GM12878 (cell line): ENCODE measurements at regions not wholly inside any gene's neighbourhood (a gene's known extent, or its start where the extent isn't known, plus 50 kb on each side); places are given as distances from the start of the nearest gene placed in this dataset.

Experiments
- ATF3 ChIP-seq: IDR thresholded peaks from 2 replicates; pipeline ENCODE4 v1.6.1; 2011; ENCODE audit warnings: low read depth, mild to moderate bottlenecking, low read length, moderate library complexity, borderline replicate concordance; ENCODE audit errors: extremely low read depth
- BHLHE40 ChIP-seq, 2 experiments: fragments of 450-650 bp in 1 of 2; IDR thresholded peaks; 2 replicates each; pipeline ENCODE4 v1.6.1; 2011 to 2017; ENCODE audit warnings: low read depth in 2 of 2, borderline replicate concordance in 1 of 2, improper control_type of control experiment in 1 of 2, low read length in 1 of 2, mild to moderate bottlenecking in 1 of 2
- CEBPB ChIP-seq, 2 experiments: fragments of 150-350 bp in 1 of 2; IDR thresholded peaks; 2 replicates each; pipeline ENCODE4 v1.6.1; 2012 to 2014; ENCODE audit warnings: low read depth in 2 of 2, low read length in 2 of 2, borderline replicate concordance in 1 of 2, inconsistent platforms in 1 of 2
- CTCF ChIP-seq, 3 experiments: IDR thresholded peaks in 2 of 3; conservative IDR thresholded peaks in 1 of 3; 2 replicates each; pipeline ENCODE4 v1.5.1; 2011; ENCODE audit warnings: low read depth in 3 of 3, low read length in 3 of 3, mild to moderate bottlenecking in 3 of 3, control low read depth in 2 of 3, moderate library complexity in 2 of 3, inconsistent platforms in 1 of 3, mixed read lengths in 1 of 3; ENCODE audit not compliant: control insufficient read depth in 2 of 3, insufficient read depth in 1 of 3; ENCODE audit errors: extremely low read depth in 1 of 3
- ESRRA ChIP-seq: IDR thresholded peaks from 2 replicates; pipeline ENCODE4 v1.6.1; 2012; ENCODE audit warnings: mild to moderate bottlenecking, low read length, improper control_type of control experiment
- HDAC6 ChIP-seq: fragments of 200-600 bp; sonication (generic); IDR thresholded peaks from one replicate; pipeline ENCODE4 v1.8.0; 2017; ENCODE audit warnings: antibody characterized with exemption; ENCODE audit not compliant: unreplicated experiment
- NKRF ChIP-seq: fragments of 450-650 bp; conservative IDR thresholded peaks from 2 replicates; pipeline ENCODE4 v1.6.1; 2017; ENCODE audit warnings: mild to moderate bottlenecking, moderate library complexity
- PKNOX1 ChIP-seq: fragments of 450-650 bp; IDR thresholded peaks from 2 replicates; pipeline ENCODE4 v1.6.1; 2016; ENCODE audit warnings: mild to moderate bottlenecking
- RAD51 ChIP-seq: fragments of 450-650 bp; IDR thresholded peaks from 2 replicates; pipeline ENCODE4 v1.6.1; 2016; ENCODE audit warnings: moderate library complexity, mild to moderate bottlenecking, inconsistent platforms
- TAF1 ChIP-seq: IDR thresholded peaks from 2 replicates; pipeline ENCODE4 v1.6.1; 2011; ENCODE audit warnings: mild to moderate bottlenecking, low read depth, low read length, borderline replicate concordance
- TARDBP ChIP-seq: IDR thresholded peaks from 2 replicates; pipeline ENCODE4 v1.6.1; 2016; ENCODE audit warnings: borderline replicate concordance

- no peak for TF ChIP-seq CEBPB (IDR thresholded peaks at IDR 0.05; ENCODE audit: borderline replicate concordance in 1 of 2, low read depth in 2 of 2, low read length in 2 of 2)
- TF ChIP-seq PKNOX1 = no peak
- no peak for TF ChIP-seq NKRF
- peak; percentile 44 to 61 (median 44); a peak in 5 of 6 replicates for TF ChIP-seq CTCF (IDR thresholded peaks at IDR 0.05 in 2 of 3, conservative IDR thresholded peaks at IDR 0.05 in 1 of 3; ENCODE audit: control insufficient read depth in 2 of 3, extremely low read depth in 1 of 3, insufficient read depth in 1 of 3, low read depth in 3 of 3, low read length in 3 of 3)
- TF ChIP-seq TARDBP = no peak
- TF ChIP-seq ATF3 = no peak
- TF ChIP-seq BHLHE40 (IDR thresholded peaks at IDR 0.05; ENCODE audit: borderline replicate concordance in 1 of 2, low read depth in 2 of 2, low read length in 1 of 2) = no peak
- TF ChIP-seq RAD51 = no peak
- no peak for TF ChIP-seq ESRRA
- TF ChIP-seq TAF1 = no peak
- no peak for TF ChIP-seq HDAC6
Measured at GRCh38 chr13:33931397-33932311, 113.7 kb downstream of the RFC3 start.
